ENCODE measurements at regions not wholly inside any gene's neighbourhood (a gene's known extent, or its start where the extent isn't known, plus 50 kb on each side); places are given as distances from the start of the nearest gene placed in this dataset.

GRCh38 chr1:230504310-230504709 is 78.2 kb upstream of the PGBD5 start:
- H3K27me3 ChIP-seq (ENCODE audit: control insufficient read depth, insufficient read depth, low read length): no peaks in the 10 kb centered on the region
- H3K4me3 ChIP-seq (ENCODE audit: low read length in 3 of 3): no peak overlapping the region
- H3K9me3 ChIP-seq (ENCODE audit: control insufficient read depth in 2 of 3, insufficient read depth in 1 of 3, low read length in 3 of 3): no peaks in the 10 kb centered on the region
- no peak overlapping the region for H3K27ac ChIP-seq (ENCODE audit: low read depth in 2 of 2, low read length in 2 of 2)
- peaks cover 0 to 9% (median 2%) of the 10 kb centered on the region in 3 donors for H3K4me1 ChIP-seq (ENCODE audit: control insufficient read depth in 2 of 3, insufficient read depth in 2 of 3, low read depth in 1 of 3, low read length in 3 of 3)
- peak in 2 of 5 donors; percentile 17 to 25 for DNase-seq
- H3K36me3 ChIP-seq (ENCODE audit: control insufficient read depth in 2 of 3, insufficient read depth in 3 of 3, low read length in 3 of 3): no peaks in the 10 kb centered on the region
- no peak for TF ChIP-seq CTCF (IDR thresholded peaks at IDR 0.05; ENCODE audit: borderline replicate concordance, extremely low read depth, insufficient read depth)
- FAIRE-seq: no peak
- H3K9ac ChIP-seq (ENCODE audit: low read length in 3 of 3): no peak overlapping the region
- intact Hi-C loops (cut with DNase I): no loop called here

- Histone ChIP-seq H3K4me1 (ENCODE audit: control insufficient read depth in 2 of 3, insufficient read depth in 2 of 3, low read depth in 1 of 3, low read length in 3 of 3) (peaks cover 0 to 9% (median 2%) of the 10 kb centered on the region in 3 donors), H3K27ac (ENCODE audit: low read depth in 2 of 2, low read length in 2 of 2) (no peak overlapping the region), H3K9ac (ENCODE audit: low read length in 3 of 3) (no peak overlapping the region), H3K36me3 (ENCODE audit: control insufficient read depth in 2 of 3, insufficient read depth in 3 of 3, low read length in 3 of 3) (no peaks in the 10 kb centered on the region), H3K4me3 (ENCODE audit: low read length in 3 of 3) (no peak overlapping the region), H3K27me3 (ENCODE audit: control insufficient read depth, insufficient read depth, low read length) (no peaks in the 10 kb centered on the region), H3K9me3 (ENCODE audit: control insufficient read depth in 2 of 3, insufficient read depth in 1 of 3, low read length in 3 of 3) (no peaks in the 10 kb centered on the region)
- DNase-seq (peak in 3 of 5 donors; percentile 43 to 67 (median 63)), FAIRE-seq (no peak)
- intact Hi-C loops (cut with DNase I): no loop called here
- TF ChIP-seq CTCF (IDR thresholded peaks at IDR 0.05; ENCODE audit: borderline replicate concordance, extremely low read depth, insufficient read depth): no peak
These were observed 77.6 kb upstream of the PGBD5 start for GRCh38 chr1:230503726-230504125.

- H3K27me3 ChIP-seq (ENCODE audit: control insufficient read depth, insufficient read depth, low read length): no peaks in the 10 kb centered on the region
- H3K27ac ChIP-seq (ENCODE audit: low read depth in 2 of 2, low read length in 2 of 2): no peak overlapping the region
- no peak overlapping the region for H3K9ac ChIP-seq (ENCODE audit: low read length in 3 of 3)
- DNase-seq (no peak), FAIRE-seq (no peak)
- intact Hi-C loops (cut with DNase I): no loop called here
- H3K4me3 ChIP-seq (ENCODE audit: low read length in 3 of 3): no peak overlapping the region
- no peaks in the 10 kb centered on the region for H3K36me3 ChIP-seq (ENCODE audit: control insufficient read depth in 2 of 3, insufficient read depth in 3 of 3, low read length in 3 of 3)
- TF ChIP-seq CTCF (IDR thresholded peaks at IDR 0.05; ENCODE audit: borderline replicate concordance, extremely low read depth, insufficient read depth): no peak
- H3K4me1 ChIP-seq (ENCODE audit: control insufficient read depth in 2 of 3, insufficient read depth in 2 of 3, low read depth in 1 of 3, low read length in 3 of 3): peaks cover 0 to 9% (median 2%) of the 10 kb centered on the region in 3 donors
- H3K9me3 ChIP-seq (ENCODE audit: control insufficient read depth in 2 of 3, insufficient read depth in 1 of 3, low read length in 3 of 3): no peaks in the 10 kb centered on the region
These were observed 76.9 kb upstream of the PGBD5 start for GRCh38 chr1:230502996-230503395.

GRCh38 chr1:230502306-230502705 is 76.2 kb upstream of the PGBD5 start:
- Histone ChIP-seq H3K4me1 (ENCODE audit: control insufficient read depth in 2 of 3, insufficient read depth in 2 of 3, low read depth in 1 of 3, low read length in 3 of 3) (peaks cover 0 to 9% (median 2%) of the 10 kb centered on the region in 3 donors), H3K27ac (ENCODE audit: low read depth in 2 of 2, low read length in 2 of 2) (no peak overlapping the region), H3K4me3 (ENCODE audit: low read length in 3 of 3) (no peak overlapping the region), H3K9me3 (ENCODE audit: control insufficient read depth in 2 of 3, insufficient read depth in 1 of 3, low read length in 3 of 3) (no peaks in the 10 kb centered on the region), H3K36me3 (ENCODE audit: control insufficient read depth in 2 of 3, insufficient read depth in 3 of 3, low read length in 3 of 3) (no peaks in the 10 kb centered on the region), H3K9ac (ENCODE audit: low read length in 3 of 3) (no peak overlapping the region), H3K27me3 (ENCODE audit: control insufficient read depth, insufficient read depth, low read length) (no peaks in the 10 kb centered on the region)
- FAIRE-seq: no peak
- no peak for DNase-seq
- no peak for TF ChIP-seq CTCF (IDR thresholded peaks at IDR 0.05; ENCODE audit: borderline replicate concordance, extremely low read depth, insufficient read depth)
- intact Hi-C loops (cut with DNase I): no loop called here
